ENCODE measurements at regions not wholly inside any gene's neighbourhood (a gene's known extent, or its start where the extent isn't known, plus 50 kb on each side); places are given as distances from the start of the nearest gene placed in this dataset.

DNA sequence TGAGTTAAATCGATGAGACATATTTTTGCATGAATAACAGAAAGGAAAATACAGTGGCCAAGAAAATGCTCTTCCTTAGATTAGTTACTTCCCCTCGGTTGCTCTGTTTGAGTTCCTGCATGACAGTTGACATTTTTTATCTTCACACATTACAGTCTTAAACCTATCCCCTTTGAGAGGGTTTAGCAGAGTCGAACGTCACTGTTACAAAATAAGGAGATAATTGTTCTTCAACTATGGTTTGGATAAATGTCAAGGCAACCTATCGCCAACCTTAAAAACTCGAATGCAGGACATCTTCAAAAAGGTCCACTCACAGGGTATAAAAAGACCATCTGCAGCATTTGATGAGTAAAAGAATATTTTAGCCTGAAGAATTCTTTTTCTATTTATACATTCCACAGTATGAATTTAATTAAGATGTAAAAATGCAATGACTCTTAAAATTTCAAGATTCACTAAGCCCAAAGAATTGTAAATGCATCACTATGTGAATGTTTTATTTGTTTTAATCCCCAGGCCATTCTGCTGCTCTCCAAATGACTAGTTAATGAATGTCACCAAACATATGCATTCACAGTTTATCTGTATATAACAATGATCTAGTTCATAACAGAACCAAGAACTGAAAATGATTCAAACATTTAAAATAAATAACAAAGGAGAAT is 68.9 kb upstream of the COL11A1 start:
- DNase-seq (ENCODE audit: low read depth), result no peak
- H3K4me3 ChIP-seq (ENCODE audit: low read depth, low read length), result no peak overlapping the region
- in situ Hi-C loops (cut with HindIII; ENCODE audit: low sequenced_read_pairs), result no loop called here
- no peak for TF ChIP-seq CTCF (IDR thresholded peaks at IDR 0.05; ENCODE audit: low read depth, low read length, missing control alignments)

DNA sequence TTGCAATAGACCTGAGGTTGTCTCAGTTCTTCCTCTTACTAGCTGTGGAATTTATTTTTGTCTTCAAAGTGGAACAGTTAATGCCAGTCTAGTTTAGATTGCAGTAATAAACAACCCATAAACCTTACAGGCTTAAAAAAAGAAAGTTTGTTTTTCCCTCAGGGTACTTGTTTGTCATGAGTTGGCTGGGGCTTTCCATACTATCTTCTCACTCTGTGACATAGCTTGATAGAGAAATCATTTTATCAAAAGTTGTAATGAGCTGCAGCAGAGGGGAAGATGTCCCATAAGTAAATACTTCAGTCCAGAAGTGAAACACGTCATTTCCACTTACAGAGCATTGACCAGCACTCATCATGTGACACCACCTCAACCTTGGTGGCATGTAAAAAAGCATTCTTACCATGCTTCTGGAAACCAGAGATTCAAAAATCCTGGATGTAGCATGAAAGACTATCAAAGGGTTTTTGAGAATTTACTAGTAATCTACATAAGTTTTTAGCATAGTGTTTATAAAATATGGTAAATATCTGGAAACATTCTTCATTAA is 62.8 kb upstream of the COL11A1 start:
- in situ Hi-C loops (cut with HindIII; ENCODE audit: low sequenced_read_pairs), result no loop called here
- no peak for TF ChIP-seq CTCF (IDR thresholded peaks at IDR 0.05; ENCODE audit: low read depth, low read length, missing control alignments)
- no peak for DNase-seq (ENCODE audit: low read depth)
- no peak overlapping the region for H3K4me3 ChIP-seq (ENCODE audit: low read depth, low read length)

- TF ChIP-seq CTCF (IDR thresholded peaks at IDR 0.05; ENCODE audit: low read depth, low read length, missing control alignments), result no peak
- DNase-seq (ENCODE audit: low read depth), result no peak
- no peak overlapping the region for H3K4me3 ChIP-seq (ENCODE audit: low read depth, low read length)
- in situ Hi-C loops (cut with HindIII; ENCODE audit: low sequenced_read_pairs), result no loop called here
These were observed 62.3 kb upstream of the COL11A1 start for GRCh38 chr1:103170609-103171008.

- in situ Hi-C loops (cut with HindIII; ENCODE audit: low sequenced_read_pairs), result no loop called here
- no peak overlapping the region for H3K4me3 ChIP-seq (ENCODE audit: low read depth, low read length)
- DNase-seq (ENCODE audit: low read depth), result no peak
- no peak for TF ChIP-seq CTCF (IDR thresholded peaks at IDR 0.05; ENCODE audit: low read depth, low read length, missing control alignments)
These were observed 54.0 kb upstream of the COL11A1 start for GRCh38 chr1:103162360-103162759.

- in situ Hi-C loops (cut with HindIII; ENCODE audit: low sequenced_read_pairs), result no loop called here
- no peak overlapping the region for H3K4me3 ChIP-seq (ENCODE audit: low read depth, low read length)
- TF ChIP-seq CTCF (IDR thresholded peaks at IDR 0.05; ENCODE audit: low read depth, low read length, missing control alignments), result no peak
- no peak for DNase-seq (ENCODE audit: low read depth)
These were observed 52.0 kb upstream of the COL11A1 start for GRCh38 chr1:103160281-103160680.

Data from astrocyte of the cerebellum (primary cell).